Bronchial epithelial cell (primary cell): ENCODE measurements at regions not wholly inside any gene's neighbourhood (a gene's known extent, or its start where the extent isn't known, plus 50 kb on each side); places are given as distances from the start of the nearest gene placed in this dataset.

ENCODE experiments used
- DNase-seq: peaks from one replicate; pipeline ENCODE4 v3.0.0-alpha.2; 2010; ENCODE audit warnings: low read depth
- FAIRE-seq: peaks from 2 replicates; lab custom pipeline; 2011; peaks lifted over from hg19 to GRCh38; lab: Jason Lieb, UNC
- H3K27me3 ChIP-seq: 2 replicates; pipeline ENCODE4 v1.5.1; 2011; ENCODE audit warnings: low read length; ENCODE audit not compliant: control insufficient read depth, insufficient read depth
- H3K36me3 ChIP-seq: 2 replicates; pipeline ENCODE4 v1.5.1; 2011; ENCODE audit warnings: low read length; ENCODE audit not compliant: control insufficient read depth, insufficient read depth
- H3K4me3 ChIP-seq: 2 replicates; pipeline ENCODE4 v1.5.1; 2011; ENCODE audit warnings: mild to moderate bottlenecking, low read depth, low read length, control low read depth
- CTCF ChIP-seq: IDR thresholded peaks from 2 replicates; pipeline ENCODE4 v1.5.1; 2011; ENCODE audit warnings: mild to moderate bottlenecking, moderate library complexity, low read length, control low read depth, inconsistent platforms; ENCODE audit not compliant: insufficient read depth, severe bottlenecking

GRCh38 chr6:8760951-8761350, 325.6 kb upstream of the SLC35B3 start:
- Histone ChIP-seq H3K27me3 (no peaks in the 10 kb centered on the region), H3K36me3 (no peaks in the 10 kb centered on the region), H3K4me3 (no peak overlapping the region)
- no peak for FAIRE-seq
- no peak for DNase-seq
- TF ChIP-seq CTCF = no peak

GRCh38 chr6:8758412-8758811, 323.1 kb upstream of the SLC35B3 start:
- DNase-seq = no peak
- FAIRE-seq = no peak
- no peaks in the 10 kb centered on the region for H3K27me3 ChIP-seq
- TF ChIP-seq CTCF = no peak
- no peaks in the 10 kb centered on the region for H3K36me3 ChIP-seq
- no peak overlapping the region for H3K4me3 ChIP-seq

GRCh38 chr6:8750627-8751026, 315.3 kb upstream of the SLC35B3 start:
- DNase-seq = no peak
- no peaks in the 10 kb centered on the region for H3K36me3 ChIP-seq
- no peak for TF ChIP-seq CTCF
- no peaks in the 10 kb centered on the region for H3K27me3 ChIP-seq
- FAIRE-seq = no peak
- H3K4me3 ChIP-seq = no peak overlapping the region

- H3K36me3 ChIP-seq = no peaks in the 10 kb centered on the region
- no peak for DNase-seq
- FAIRE-seq = no peak
- no peaks in the 10 kb centered on the region for H3K27me3 ChIP-seq
- H3K4me3 ChIP-seq = no peak overlapping the region
- no peak for TF ChIP-seq CTCF
Measured at GRCh38 chr6:8749465-8749864, 314.1 kb upstream of the SLC35B3 start.

GRCh38 chr6:8743170-8743745, 307.9 kb upstream of the SLC35B3 start:
- TF ChIP-seq CTCF = no peak
- Histone ChIP-seq H3K4me3 (no peak overlapping the region), H3K36me3 (no peaks in the 10 kb centered on the region), H3K27me3 (no peaks in the 10 kb centered on the region)
- DNase-seq (no peak), FAIRE-seq (no peak)

- no peak for TF ChIP-seq CTCF
- Histone ChIP-seq H3K36me3 (no peaks in the 10 kb centered on the region), H3K4me3 (no peak overlapping the region), H3K27me3 (no peaks in the 10 kb centered on the region)
- no peak for FAIRE-seq
- peak; percentile 31 for DNase-seq
Measured at GRCh38 chr6:8739454-8739853, 304.1 kb upstream of the SLC35B3 start.
